Left ventricle myocardium inferior (tissue), 1 donor: ENCODE measurements at regions not wholly inside any gene's neighbourhood (a gene's known extent, or its start where the extent isn't known, plus 50 kb on each side); places are given as distances from the start of the nearest gene placed in this dataset.

Experiments
- DNase-seq: peaks from one replicate; pipeline ENCODE4 v3.0.0-alpha.2; 2020
- H3K27ac ChIP-seq: fragments of 200-600 bp; replicated peaks from 2 replicates; pipeline ENCODE4 v1.8.0; 2021
- H3K27me3 ChIP-seq: fragments of 200-600 bp; 2 replicates; pipeline ENCODE4 v1.8.0; 2021; ENCODE audit warnings: low read depth
- H3K36me3 ChIP-seq: fragments of 200-600 bp; 2 replicates; pipeline ENCODE4 v1.8.0; 2021
- H3K4me1 ChIP-seq: fragments of 200-600 bp; 2 replicates; pipeline ENCODE4 v1.8.0; 2021
- H3K4me3 ChIP-seq: fragments of 200-600 bp; 2 replicates; pipeline ENCODE4 v1.8.0; 2021; ENCODE audit warnings: mild to moderate bottlenecking, moderate library complexity
- H3K9me3 ChIP-seq: fragments of 200-600 bp; replicated peaks from 2 replicates; pipeline ENCODE4 v1.8.0; 2021
- intact Hi-C: fragments of 100-400 bp; cut with micrococcal nuclease; formaldehyde crosslinking; loops from one replicate; pipeline ENCODE4 v1.11.0; 2022
- TF ChIP-seq, protein P1 (sequence below): fragments of 200-600 bp; IDR thresholded peaks from 2 replicates; pipeline ENCODE4 v1.8.0; 2021; ENCODE audit warnings: antibody characterized with exemption, mild to moderate bottlenecking, borderline replicate concordance
- donor health status: DM: no; HTN: yes; CAD: no; lungs with severe emphysema.

DNA sequence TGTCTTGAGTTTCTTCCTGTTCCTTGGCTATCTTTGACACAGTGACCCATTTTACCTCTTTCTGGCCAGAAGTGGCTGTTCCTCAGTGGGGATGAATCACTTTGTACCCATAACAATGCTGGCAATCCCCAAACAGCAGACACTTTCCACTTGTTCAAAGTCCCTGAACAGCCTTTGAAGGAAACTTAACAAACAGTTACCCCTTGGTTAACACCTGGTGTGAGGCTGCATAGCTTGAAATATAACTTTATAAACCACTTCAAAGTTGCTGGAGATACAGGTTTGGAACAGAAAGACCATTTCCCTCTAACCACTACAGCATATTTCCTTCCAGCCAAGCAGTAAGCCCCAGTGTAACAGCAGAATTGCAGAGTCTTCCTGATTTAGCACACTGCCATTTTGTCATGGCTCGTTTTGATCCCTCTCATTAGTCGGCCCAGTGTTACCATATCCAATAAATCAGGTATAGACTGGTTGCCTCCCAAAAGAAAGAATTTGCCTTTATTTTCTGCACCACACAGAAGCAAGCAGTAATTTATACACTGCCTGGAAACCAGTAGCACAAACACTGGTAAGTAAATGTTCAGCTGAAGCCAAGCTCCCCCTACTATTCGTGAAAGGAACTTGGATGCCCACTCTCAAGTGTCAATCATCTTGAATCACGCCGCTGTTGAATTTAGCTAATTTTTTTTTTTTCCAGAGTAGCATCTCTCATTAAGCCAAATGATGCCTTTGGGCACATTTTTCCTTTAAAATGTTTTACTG lies 225.9 kb downstream of the PIK3R1 start:
- TF ChIP-seq, protein P1, sequence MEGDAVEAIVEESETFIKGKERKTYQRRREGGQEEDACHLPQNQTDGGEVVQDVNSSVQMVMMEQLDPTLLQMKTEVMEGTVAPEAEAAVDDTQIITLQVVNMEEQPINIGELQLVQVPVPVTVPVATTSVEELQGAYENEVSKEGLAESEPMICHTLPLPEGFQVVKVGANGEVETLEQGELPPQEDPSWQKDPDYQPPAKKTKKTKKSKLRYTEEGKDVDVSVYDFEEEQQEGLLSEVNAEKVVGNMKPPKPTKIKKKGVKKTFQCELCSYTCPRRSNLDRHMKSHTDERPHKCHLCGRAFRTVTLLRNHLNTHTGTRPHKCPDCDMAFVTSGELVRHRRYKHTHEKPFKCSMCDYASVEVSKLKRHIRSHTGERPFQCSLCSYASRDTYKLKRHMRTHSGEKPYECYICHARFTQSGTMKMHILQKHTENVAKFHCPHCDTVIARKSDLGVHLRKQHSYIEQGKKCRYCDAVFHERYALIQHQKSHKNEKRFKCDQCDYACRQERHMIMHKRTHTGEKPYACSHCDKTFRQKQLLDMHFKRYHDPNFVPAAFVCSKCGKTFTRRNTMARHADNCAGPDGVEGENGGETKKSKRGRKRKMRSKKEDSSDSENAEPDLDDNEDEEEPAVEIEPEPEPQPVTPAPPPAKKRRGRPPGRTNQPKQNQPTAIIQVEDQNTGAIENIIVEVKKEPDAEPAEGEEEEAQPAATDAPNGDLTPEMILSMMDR: no peak
- Histone ChIP-seq H3K4me1 (peaks cover 14% of the 10 kb centered on the region), H3K36me3 (no peaks in the 10 kb centered on the region), H3K9me3 (no peaks in the 10 kb centered on the region), H3K27me3 (no peaks in the 10 kb centered on the region), H3K4me3 (no peak overlapping the region), H3K27ac (no peak overlapping the region)
- no peak for DNase-seq
- intact Hi-C loops: no loop called here

DNA sequence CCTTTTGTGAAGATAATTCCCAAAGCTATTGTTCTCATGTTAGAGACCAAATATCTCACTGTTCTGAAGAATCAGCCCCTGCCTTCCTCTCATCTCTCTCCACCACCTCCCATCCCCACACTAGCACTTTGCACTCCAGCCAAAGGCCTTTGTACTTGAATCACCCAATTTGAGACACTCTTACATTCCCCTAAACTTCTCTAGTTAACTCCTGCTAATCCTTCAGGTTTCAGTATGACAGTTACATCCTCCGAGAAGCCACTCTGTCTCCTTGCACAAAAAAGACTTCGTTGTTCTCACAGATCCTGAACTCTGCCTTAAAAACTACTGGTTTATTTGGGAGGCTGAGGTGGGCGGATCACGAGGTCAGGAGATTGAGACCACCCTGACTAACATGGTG lies 227.5 kb downstream of the PIK3R1 start:
- H3K9me3 ChIP-seq: no peaks in the 10 kb centered on the region
- H3K4me1 ChIP-seq: peaks cover 14% of the 10 kb centered on the region
- H3K27me3 ChIP-seq: no peaks in the 10 kb centered on the region
- intact Hi-C loops: no loop called here
- DNase-seq: no peak
- TF ChIP-seq, protein P1: no peak
- H3K36me3 ChIP-seq: no peaks in the 10 kb centered on the region
- no peak overlapping the region for H3K4me3 ChIP-seq
- H3K27ac ChIP-seq: no peak overlapping the region

DNA sequence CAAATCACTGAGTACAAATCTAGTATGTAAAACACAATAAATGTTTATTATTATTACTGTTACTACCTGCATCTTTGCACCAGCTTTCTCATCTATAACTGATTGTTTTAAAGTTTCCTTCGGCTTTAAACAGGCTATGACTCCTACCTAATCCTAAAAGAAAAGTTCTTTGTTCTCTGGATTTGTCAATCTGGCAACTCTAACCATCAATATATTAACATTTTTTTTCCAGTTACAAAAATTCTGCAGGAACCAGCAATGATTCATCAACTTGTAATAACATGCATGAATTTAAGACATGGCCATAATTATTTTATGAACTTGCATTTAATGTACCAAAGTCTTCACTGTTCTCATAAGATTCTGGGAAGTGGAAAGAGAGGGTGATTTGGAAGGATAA lies 228.5 kb downstream of the PIK3R1 start:
- TF ChIP-seq, protein P1: no peak
- H3K27me3 ChIP-seq: no peaks in the 10 kb centered on the region
- intact Hi-C loops: no loop called here
- peak overlapping the region; percentile 28 for H3K27ac ChIP-seq
- no peak overlapping the region for H3K4me3 ChIP-seq
- peaks cover 14% of the 10 kb centered on the region for H3K4me1 ChIP-seq
- no peak for DNase-seq
- no peaks in the 10 kb centered on the region for H3K36me3 ChIP-seq
- no peaks in the 10 kb centered on the region for H3K9me3 ChIP-seq

DNA sequence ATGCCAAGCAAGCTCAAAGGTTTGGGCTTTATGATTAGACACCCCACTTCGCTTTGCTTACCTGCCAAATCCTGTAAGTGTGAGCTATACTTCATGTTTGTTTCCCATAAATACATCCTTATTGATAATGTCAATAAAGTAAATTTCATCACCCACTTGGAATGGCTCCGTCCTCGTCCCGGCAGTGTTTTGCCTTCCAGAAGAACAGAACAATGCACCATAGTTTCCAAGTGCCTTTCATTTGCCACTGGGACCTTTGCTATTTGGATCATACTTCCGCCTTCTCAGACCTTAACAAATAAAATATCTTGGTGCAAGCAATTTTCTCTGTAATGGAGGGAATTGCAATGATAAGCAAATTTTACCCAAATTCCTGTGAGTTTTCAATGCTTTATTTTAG lies 229.3 kb downstream of the PIK3R1 start:
- Histone ChIP-seq H3K4me3 (no peak overlapping the region), H3K27ac (peak overlapping the region; percentile 28), H3K9me3 (no peaks in the 10 kb centered on the region), H3K36me3 (no peaks in the 10 kb centered on the region), H3K4me1 (peaks cover 19% of the 10 kb centered on the region), H3K27me3 (no peaks in the 10 kb centered on the region)
- no peak for DNase-seq
- TF ChIP-seq, protein P1: no peak
- intact Hi-C loops: no loop called here

DNA sequence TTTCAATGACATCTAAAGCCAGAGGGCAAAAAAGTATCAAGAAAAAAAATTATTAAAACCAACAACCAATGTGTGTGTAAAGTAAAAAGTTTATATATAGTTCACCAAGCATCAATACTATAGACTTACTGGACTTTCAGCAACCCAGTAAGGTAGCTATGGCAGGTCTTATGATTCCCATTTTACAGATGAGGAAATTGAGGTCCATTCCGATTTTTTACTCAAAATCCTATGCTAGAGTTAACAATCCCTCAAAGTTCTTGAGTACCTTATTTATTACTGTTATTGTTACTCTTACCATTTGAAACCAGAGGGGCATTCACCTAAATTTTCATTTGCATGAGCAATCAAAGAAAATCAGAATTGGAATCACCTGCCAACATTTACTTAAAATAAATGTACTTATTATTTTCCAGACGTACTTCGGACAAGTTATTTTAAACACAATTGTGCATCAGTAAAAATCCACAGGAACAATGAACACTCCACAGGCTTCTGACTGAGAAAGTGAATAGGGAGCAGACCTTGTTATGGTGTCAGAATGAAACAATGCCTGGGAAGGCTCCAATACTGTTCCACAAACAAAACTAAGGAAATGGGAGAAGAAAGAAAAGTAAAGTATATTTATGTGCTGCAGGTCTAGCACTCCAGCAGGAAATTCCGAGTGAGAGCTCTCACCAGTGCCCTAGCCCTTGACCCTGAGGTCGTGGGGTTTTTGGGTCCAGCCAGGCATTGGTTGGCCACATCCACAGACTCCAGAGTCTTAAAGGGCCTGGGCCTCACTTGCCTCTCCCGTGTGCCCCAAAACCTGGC lies 229.9 kb downstream of the PIK3R1 start:
- intact Hi-C loops: no loop called here
- no peak for DNase-seq
- H3K9me3 ChIP-seq: no peaks in the 10 kb centered on the region
- H3K27me3 ChIP-seq: no peaks in the 10 kb centered on the region
- H3K4me3 ChIP-seq: no peak overlapping the region
- TF ChIP-seq, protein P1: no peak
- peak overlapping the region; percentile 40 for H3K27ac ChIP-seq
- H3K36me3 ChIP-seq: no peaks in the 10 kb centered on the region
- peaks cover 19% of the 10 kb centered on the region for H3K4me1 ChIP-seq
